ENCODE measurements at regions not wholly inside any gene's neighbourhood (a gene's known extent, or its start where the extent isn't known, plus 50 kb on each side); places are given as distances from the start of the nearest gene placed in this dataset.

GRCh38 chr1:38115682-38116202, 69.1 kb upstream of the POU3F1 start:
- Histone ChIP-seq H3K4me1 (ENCODE audit: control insufficient read depth, insufficient read depth, low read depth, low read length) (no peaks in the 10 kb centered on the region), H3K23ac (ENCODE audit: low read length in 2 of 2) (no peak overlapping the region), H2AK5ac (ENCODE audit: low read length, severe bottlenecking) (no peak overlapping the region), H2BK120ac (ENCODE audit: low read depth, low read length) (no peak overlapping the region), H3K4me3 (ENCODE audit: insufficient read depth in 1 of 2, low read depth in 1 of 2, low read length in 2 of 2) (no peak overlapping the region), H2BK12ac (ENCODE audit: low read length in 2 of 2) (no peak overlapping the region), H3K27ac (ENCODE audit: low read length, poor library complexity, severe bottlenecking) (no peak overlapping the region), H3K4ac (ENCODE audit: low read depth in 1 of 2, low read length in 2 of 2) (no peak overlapping the region), H4K91ac (ENCODE audit: low read length) (no peak overlapping the region), H3K18ac (ENCODE audit: low read depth in 1 of 2, low read length in 2 of 2) (no peak overlapping the region), H3K36me3 (ENCODE audit: control insufficient read depth in 1 of 2, insufficient read depth in 2 of 2, low read depth in 1 of 2, low read length in 2 of 2) (no peaks in the 10 kb centered on the region), H3K14ac (ENCODE audit: low read length in 2 of 2) (no peak overlapping the region), H3K79me1 (replicated peaks; ENCODE audit: low read length, poor library complexity, severe bottlenecking) (no peaks in the 10 kb centered on the region), H3K9me3 (ENCODE audit: control insufficient read depth, low read length) (no peaks in the 10 kb centered on the region), H3K27me3 (ENCODE audit: control insufficient read depth in 1 of 2, insufficient read depth in 1 of 2, low read length in 2 of 2) (peaks cover 16 to 21% of the 10 kb centered on the region in 2 experiments), H4K8ac (ENCODE audit: low read length) (no peak overlapping the region), H2BK5ac (ENCODE audit: low read depth, low read length, poor library complexity, severe bottlenecking) (no peak overlapping the region), H2AFZ (ENCODE audit: low read depth, low read length) (no peak overlapping the region), H3K9ac (ENCODE audit: low read length) (no peak overlapping the region), H2BK15ac (ENCODE audit: low read depth, poor library complexity, severe bottlenecking) (no peak overlapping the region), H3K4me2 (ENCODE audit: low read length, poor library complexity, severe bottlenecking) (no peak overlapping the region)
- DNase-seq: no peak
- 83% methylated on average over 9 of the region's 9 CpGs for WGBS

DNA sequence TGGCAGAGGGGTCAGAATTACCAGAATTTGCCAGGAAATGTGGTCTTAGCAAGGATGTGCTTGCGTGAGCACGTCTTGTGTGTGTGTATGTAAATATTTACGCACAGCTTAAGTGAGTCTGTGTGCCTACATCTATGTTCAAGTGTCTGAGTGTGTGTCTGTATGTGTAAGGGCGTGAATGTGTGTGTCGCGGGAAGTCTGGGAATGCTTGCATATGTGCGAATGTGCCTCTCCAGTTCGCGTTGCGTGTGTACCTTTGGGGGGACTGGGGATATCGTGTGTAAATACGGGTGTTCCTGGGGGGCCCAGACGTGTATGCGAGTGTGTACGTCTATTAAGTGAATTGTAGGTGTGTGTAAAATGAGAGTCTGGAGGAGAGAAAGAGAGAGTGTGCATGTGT, 68.6 kb upstream of the POU3F1 start:
- Histone ChIP-seq H3K4ac (ENCODE audit: low read depth in 1 of 2, low read length in 2 of 2) (no peak overlapping the region), H3K23ac (ENCODE audit: low read length in 2 of 2) (no peak overlapping the region), H2BK15ac (ENCODE audit: low read depth, poor library complexity, severe bottlenecking) (no peak overlapping the region), H3K4me2 (ENCODE audit: low read length, poor library complexity, severe bottlenecking) (no peak overlapping the region), H3K27me3 (ENCODE audit: control insufficient read depth in 1 of 2, insufficient read depth in 1 of 2, low read length in 2 of 2) (peaks cover 16 to 21% of the 10 kb centered on the region in 2 experiments), H3K14ac (ENCODE audit: low read length in 2 of 2) (no peak overlapping the region), H3K4me1 (ENCODE audit: control insufficient read depth, insufficient read depth, low read depth, low read length) (no peaks in the 10 kb centered on the region), H3K9me3 (ENCODE audit: control insufficient read depth, low read length) (peaks cover 3% of the 10 kb centered on the region), H3K9ac (ENCODE audit: low read length) (no peak overlapping the region), H3K27ac (ENCODE audit: low read length, poor library complexity, severe bottlenecking) (no peak overlapping the region), H2AFZ (ENCODE audit: low read depth, low read length) (no peak overlapping the region), H4K91ac (ENCODE audit: low read length) (no peak overlapping the region), H2BK12ac (ENCODE audit: low read length in 2 of 2) (no peak overlapping the region), H2BK120ac (ENCODE audit: low read depth, low read length) (no peak overlapping the region), H3K18ac (ENCODE audit: low read depth in 1 of 2, low read length in 2 of 2) (no peak overlapping the region), H3K36me3 (ENCODE audit: control insufficient read depth in 1 of 2, insufficient read depth in 2 of 2, low read depth in 1 of 2, low read length in 2 of 2) (no peaks in the 10 kb centered on the region), H2AK5ac (ENCODE audit: low read length, severe bottlenecking) (no peak overlapping the region), H3K4me3 (ENCODE audit: insufficient read depth in 1 of 2, low read depth in 1 of 2, low read length in 2 of 2) (no peak overlapping the region), H2BK5ac (ENCODE audit: low read depth, low read length, poor library complexity, severe bottlenecking) (no peak overlapping the region), H4K8ac (ENCODE audit: low read length) (no peak overlapping the region), H3K79me1 (replicated peaks; ENCODE audit: low read length, poor library complexity, severe bottlenecking) (no peaks in the 10 kb centered on the region)
- DNase-seq: no peak
- WGBS: 91% methylated on average over 15 of the region's 15 CpGs

- Histone ChIP-seq H3K23ac (ENCODE audit: low read length in 2 of 2) (no peak overlapping the region), H2BK12ac (ENCODE audit: low read length in 2 of 2) (no peak overlapping the region), H3K79me1 (replicated peaks; ENCODE audit: low read length, poor library complexity, severe bottlenecking) (no peaks in the 10 kb centered on the region), H2BK15ac (ENCODE audit: low read depth, poor library complexity, severe bottlenecking) (no peak overlapping the region), H3K4me1 (ENCODE audit: control insufficient read depth, insufficient read depth, low read depth, low read length) (no peaks in the 10 kb centered on the region), H2BK5ac (ENCODE audit: low read depth, low read length, poor library complexity, severe bottlenecking) (no peak overlapping the region), H3K27ac (ENCODE audit: low read length, poor library complexity, severe bottlenecking) (no peak overlapping the region), H2BK120ac (ENCODE audit: low read depth, low read length) (no peak overlapping the region), H3K14ac (ENCODE audit: low read length in 2 of 2) (no peak overlapping the region), H4K91ac (ENCODE audit: low read length) (no peak overlapping the region), H3K18ac (ENCODE audit: low read depth in 1 of 2, low read length in 2 of 2) (no peak overlapping the region), H3K27me3 (ENCODE audit: control insufficient read depth in 1 of 2, insufficient read depth in 1 of 2, low read length in 2 of 2) (peaks cover 16 to 21% of the 10 kb centered on the region in 2 experiments), H3K36me3 (ENCODE audit: control insufficient read depth in 1 of 2, insufficient read depth in 2 of 2, low read depth in 1 of 2, low read length in 2 of 2) (no peaks in the 10 kb centered on the region), H3K9ac (ENCODE audit: low read length) (no peak overlapping the region), H3K9me3 (ENCODE audit: control insufficient read depth, low read length) (peaks cover 5% of the 10 kb centered on the region), H2AK5ac (ENCODE audit: low read length, severe bottlenecking) (no peak overlapping the region), H3K4ac (ENCODE audit: low read depth in 1 of 2, low read length in 2 of 2) (no peak overlapping the region), H4K8ac (ENCODE audit: low read length) (no peak overlapping the region), H3K4me3 (ENCODE audit: insufficient read depth in 1 of 2, low read depth in 1 of 2, low read length in 2 of 2) (no peak overlapping the region), H2AFZ (ENCODE audit: low read depth, low read length) (no peak overlapping the region), H3K4me2 (ENCODE audit: low read length, poor library complexity, severe bottlenecking) (no peak overlapping the region)
- 89% methylated on average over 13 of the region's 13 CpGs for WGBS
- no peak for DNase-seq
Observed at GRCh38 chr1:38114241-38115026, 67.8 kb upstream of the POU3F1 start.

DNA sequence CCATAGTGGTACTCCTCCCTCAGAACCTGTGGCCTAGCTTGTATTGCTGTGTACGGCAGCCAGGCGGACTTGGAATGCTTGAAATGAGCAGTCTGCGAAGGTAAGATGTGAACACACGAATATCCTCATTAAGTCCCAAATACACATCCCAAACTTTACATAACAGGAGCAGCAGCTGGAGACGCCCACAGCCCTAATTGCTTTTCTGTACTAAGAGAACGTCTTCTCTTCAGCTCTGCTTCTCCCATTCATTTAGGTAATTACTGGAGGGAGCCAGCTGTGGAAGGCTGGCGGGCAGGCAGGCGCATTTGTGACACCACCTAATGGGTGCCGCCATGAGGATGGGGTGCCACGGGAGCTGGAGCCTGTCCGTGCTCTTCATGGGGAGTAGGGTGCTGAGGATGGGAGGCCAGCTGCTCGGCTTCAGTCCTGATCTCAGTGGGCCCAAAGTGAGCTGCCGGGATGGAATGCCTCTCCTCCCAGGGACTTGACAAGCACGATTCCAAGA, 66.6 kb upstream of the POU3F1 start:
- Histone ChIP-seq H3K4me3 (ENCODE audit: insufficient read depth in 1 of 2, low read depth in 1 of 2, low read length in 2 of 2) (no peak overlapping the region), H3K14ac (ENCODE audit: low read length in 2 of 2) (no peak overlapping the region), H3K23ac (ENCODE audit: low read length in 2 of 2) (no peak overlapping the region), H2AK5ac (ENCODE audit: low read length, severe bottlenecking) (no peak overlapping the region), H4K91ac (ENCODE audit: low read length) (no peak overlapping the region), H4K8ac (ENCODE audit: low read length) (no peak overlapping the region), H3K4me1 (ENCODE audit: control insufficient read depth, insufficient read depth, low read depth, low read length) (no peaks in the 10 kb centered on the region), H2BK120ac (ENCODE audit: low read depth, low read length) (no peak overlapping the region), H3K18ac (ENCODE audit: low read depth in 1 of 2, low read length in 2 of 2) (no peak overlapping the region), H3K79me1 (replicated peaks; ENCODE audit: low read length, poor library complexity, severe bottlenecking) (no peaks in the 10 kb centered on the region), H2BK5ac (ENCODE audit: low read depth, low read length, poor library complexity, severe bottlenecking) (no peak overlapping the region), H3K4me2 (ENCODE audit: low read length, poor library complexity, severe bottlenecking) (no peak overlapping the region), H2AFZ (ENCODE audit: low read depth, low read length) (no peak overlapping the region), H2BK15ac (ENCODE audit: low read depth, poor library complexity, severe bottlenecking) (no peak overlapping the region), H3K27ac (ENCODE audit: low read length, poor library complexity, severe bottlenecking) (no peak overlapping the region), H2BK12ac (ENCODE audit: low read length in 2 of 2) (no peak overlapping the region), H3K9ac (ENCODE audit: low read length) (no peak overlapping the region), H3K4ac (ENCODE audit: low read depth in 1 of 2, low read length in 2 of 2) (no peak overlapping the region), H3K9me3 (ENCODE audit: control insufficient read depth, low read length) (peaks cover 5% of the 10 kb centered on the region), H3K36me3 (ENCODE audit: control insufficient read depth in 1 of 2, insufficient read depth in 2 of 2, low read depth in 1 of 2, low read length in 2 of 2) (no peaks in the 10 kb centered on the region), H3K27me3 (ENCODE audit: control insufficient read depth in 1 of 2, insufficient read depth in 1 of 2, low read length in 2 of 2) (peaks cover 11% of the 10 kb centered on the region in 2 experiments)
- DNase-seq: no peak
- WGBS: 75% methylated on average over 14 of the region's 14 CpGs

All from mesenchymal stem cell (in vitro differentiated cells and primary cell).